ENCODE measurements at regions not wholly inside any gene's neighbourhood (a gene's known extent, or its start where the extent isn't known, plus 50 kb on each side); places are given as distances from the start of the nearest gene placed in this dataset.

- TF ChIP-seq RNF2 (IDR thresholded peaks at IDR 0.05; ENCODE audit: borderline replicate concordance, low read depth) (no peak), JUN (IDR thresholded peaks at IDR 0.05) (no peak), HMGXB4 (CRISPR knock-in tag; IDR thresholded peaks at IDR 0.05; ENCODE audit: borderline replicate concordance) (no peak), CTCF (IDR thresholded peaks at IDR 0.05) (no peak), SMC3 (IDR thresholded peaks at IDR 0.05) (no peak), MYC (IDR thresholded peaks at IDR 0.05; ENCODE audit: borderline replicate concordance, low read length) (no peak), EP300 (IDR thresholded peaks at IDR 0.05) (no peak), GATA3 (IDR thresholded peaks at IDR 0.05; ENCODE audit: borderline replicate concordance) (no peak), REST (IDR thresholded peaks at IDR 0.05) (no peak)
- TF ChIP-seq, protein P1, sequence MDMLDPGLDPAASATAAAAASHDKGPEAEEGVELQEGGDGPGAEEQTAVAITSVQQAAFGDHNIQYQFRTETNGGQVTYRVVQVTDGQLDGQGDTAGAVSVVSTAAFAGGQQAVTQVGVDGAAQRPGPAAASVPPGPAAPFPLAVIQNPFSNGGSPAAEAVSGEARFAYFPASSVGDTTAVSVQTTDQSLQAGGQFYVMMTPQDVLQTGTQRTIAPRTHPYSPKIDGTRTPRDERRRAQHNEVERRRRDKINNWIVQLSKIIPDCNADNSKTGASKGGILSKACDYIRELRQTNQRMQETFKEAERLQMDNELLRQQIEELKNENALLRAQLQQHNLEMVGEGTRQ (IDR thresholded peaks at IDR 0.05): no peak
Observed at GRCh38 chr21:25400427-25400826, 206.9 kb downstream of the MRPL39 start.

All from A549 (cell line).